HG02852 (cell line): ENCODE measurements at regions not wholly inside any gene's neighbourhood (a gene's known extent, or its start where the extent isn't known, plus 50 kb on each side); places are given as distances from the start of the nearest gene placed in this dataset.

ENCODE experiments used
- ATAC-seq: cut with Tn5 transposase; IDR thresholded peaks from one replicate; pipeline ENCODE4 v1.9.1; 2021; ENCODE audit warnings: mild to moderate bottlenecking, moderate library complexity; ENCODE audit not compliant: unreplicated experiment

DNA sequence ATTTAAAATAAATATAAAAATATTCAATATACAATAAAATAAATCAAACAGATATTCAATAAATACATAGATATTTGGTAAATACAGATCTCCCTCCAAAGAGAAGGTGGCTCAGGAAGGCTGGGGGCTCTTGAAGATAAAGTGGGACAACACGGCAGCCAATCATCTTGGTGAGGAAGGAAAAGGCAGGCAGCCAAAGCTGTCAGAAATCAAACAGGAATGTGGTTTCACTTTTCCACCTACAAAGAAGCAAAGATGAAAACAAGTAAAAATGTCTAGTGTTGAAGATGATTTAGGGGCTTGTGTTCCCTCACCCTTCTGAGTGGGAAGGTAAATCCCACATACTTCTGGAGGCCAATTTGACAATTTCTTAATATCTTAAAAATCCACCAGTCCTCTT, 85.7 kb downstream of the B3GNT2 start:
- ATAC-seq, result no peak

DNA sequence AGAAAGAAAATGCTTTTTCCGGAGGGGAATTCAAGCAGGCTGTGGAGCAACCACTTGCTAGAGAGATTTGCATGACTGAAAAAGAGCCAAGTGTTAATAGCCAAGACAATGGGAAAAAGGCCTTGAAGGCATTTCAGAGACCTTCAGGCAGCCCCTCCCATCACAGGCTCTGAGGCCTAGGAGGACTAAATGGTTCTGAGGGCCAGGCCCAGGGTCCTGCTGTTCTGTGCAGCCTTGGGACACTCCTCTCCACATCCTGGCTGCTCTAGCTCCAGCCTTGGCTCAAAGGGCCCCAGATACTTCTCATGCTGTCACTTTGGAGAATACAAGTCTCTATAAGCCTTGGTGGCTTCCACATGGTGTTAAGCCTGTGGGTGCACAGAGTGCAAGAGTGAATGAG, 81.8 kb downstream of the B3GNT2 start:
- ATAC-seq, result no peak
